Lower lobe of right lung (tissue), 2 donors: ENCODE measurements at regions not wholly inside any gene's neighbourhood (a gene's known extent, or its start where the extent isn't known, plus 50 kb on each side); places are given as distances from the start of the nearest gene placed in this dataset.

ENCODE experiments used
- ATAC-seq, 2 donors: fragments of 200-7000 bp; cut with Tn5 transposase; one replicate each; pipeline ENCODE4 v1.9.1; 2020 to 2022; ENCODE audit warnings: mild to moderate bottlenecking in 2 of 2, moderate library complexity in 2 of 2
- DNase-seq: peaks from one replicate; pipeline ENCODE4 v3.0.0-alpha.2; 2020
- H3K27ac ChIP-seq: fragments of 200-600 bp; one replicate; pipeline ENCODE4 v1.8.0; 2022
- H3K27me3 ChIP-seq: fragments of 200-600 bp; one replicate; pipeline ENCODE4 v1.8.0; 2022; ENCODE audit warnings: low read depth
- H3K36me3 ChIP-seq: fragments of 200-600 bp; one replicate; pipeline ENCODE4 v1.8.0; 2022; ENCODE audit warnings: mild to moderate bottlenecking
- H3K4me1 ChIP-seq: fragments of 200-600 bp; one replicate; pipeline ENCODE4 v1.8.0; 2022
- H3K4me3 ChIP-seq: fragments of 200-600 bp; one replicate; pipeline ENCODE4 v1.8.0; 2022; ENCODE audit warnings: mild to moderate bottlenecking
- H3K9me3 ChIP-seq: fragments of 200-600 bp; one replicate; pipeline ENCODE4 v1.8.0; 2022
- CTCF ChIP-seq: fragments of 200-600 bp; IDR thresholded peaks from one replicate; pipeline ENCODE4 v1.8.0; 2022; ENCODE audit warnings: antibody characterized with exemption, mild to moderate bottlenecking
- intact Hi-C: fragments of 100-400 bp; cut with DNase I; formaldehyde crosslinking; loops from one replicate; pipeline ENCODE4 v1.11.0; 2022
- donor health status: DM: no; HTN: yes; CAD: no; lungs with severe emphysema.

GRCh38 chr20:53813636-53814035 is 220.0 kb upstream of the ZNF217 start:
- intact Hi-C loops = no loop called here
- ATAC-seq (no peak), DNase-seq (no peak)
- H3K27ac ChIP-seq = no peak overlapping the region
- H3K36me3 ChIP-seq = no peaks in the 10 kb centered on the region
- no peaks in the 10 kb centered on the region for H3K4me1 ChIP-seq
- no peaks in the 10 kb centered on the region for H3K27me3 ChIP-seq
- H3K4me3 ChIP-seq = no peak overlapping the region
- H3K9me3 ChIP-seq = no peaks in the 10 kb centered on the region
- no peak for TF ChIP-seq CTCF

- TF ChIP-seq CTCF = no peak
- intact Hi-C loops = no loop called here
Measured at GRCh38 chr20:53811577-53811976, 217.9 kb upstream of the ZNF217 start.

GRCh38 chr20:53810661-53811355 is 217.2 kb upstream of the ZNF217 start:
- TF ChIP-seq CTCF = no peak
- intact Hi-C loops = no loop called here
- H3K27ac ChIP-seq = no peak overlapping the region
- H3K4me1 ChIP-seq = no peaks in the 10 kb centered on the region
- H3K9me3 ChIP-seq = no peaks in the 10 kb centered on the region
- DNase-seq (no peak), ATAC-seq (no peak)
- H3K36me3 ChIP-seq = no peaks in the 10 kb centered on the region
- H3K4me3 ChIP-seq = no peak overlapping the region
- H3K27me3 ChIP-seq = no peaks in the 10 kb centered on the region

More at GRCh38 chr20:53811577-53811976, 217.9 kb upstream of the ZNF217 start:
- Histone ChIP-seq H3K27me3 (no peaks in the 10 kb centered on the region), H3K36me3 (no peaks in the 10 kb centered on the region), H3K4me1 (no peaks in the 10 kb centered on the region), H3K27ac (no peak overlapping the region), H3K9me3 (no peaks in the 10 kb centered on the region), H3K4me3 (no peak overlapping the region)
- ATAC-seq (no peak), DNase-seq (no peak)

GRCh38 chr20:53809728-53810365 is 216.2 kb upstream of the ZNF217 start:
- no peak for TF ChIP-seq CTCF
- no peaks in the 10 kb centered on the region for H3K4me1 ChIP-seq
- intact Hi-C loops = no loop called here
- no peak overlapping the region for H3K4me3 ChIP-seq
- no peak for DNase-seq
- no peaks in the 10 kb centered on the region for H3K27me3 ChIP-seq
- ATAC-seq = no peak
- H3K27ac ChIP-seq = no peak overlapping the region
- H3K36me3 ChIP-seq = no peaks in the 10 kb centered on the region
- no peaks in the 10 kb centered on the region for H3K9me3 ChIP-seq

- DNase-seq (no peak), ATAC-seq (no peak)
- H3K4me3 ChIP-seq = no peak overlapping the region
- H3K27ac ChIP-seq = no peak overlapping the region
- intact Hi-C loops = no loop called here
- no peaks in the 10 kb centered on the region for H3K36me3 ChIP-seq
- no peak for TF ChIP-seq CTCF
- H3K4me1 ChIP-seq = no peaks in the 10 kb centered on the region
- H3K9me3 ChIP-seq = no peaks in the 10 kb centered on the region
- H3K27me3 ChIP-seq = no peaks in the 10 kb centered on the region
Measured at GRCh38 chr20:53809217-53809616, 215.6 kb upstream of the ZNF217 start.
